AG09319 (cell line): ENCODE measurements at regions not wholly inside any gene's neighbourhood (a gene's known extent, or its start where the extent isn't known, plus 50 kb on each side); places are given as distances from the start of the nearest gene placed in this dataset.

ENCODE experiments used
- DNase-seq: peaks from one replicate; pipeline ENCODE4 v3.0.0-alpha.2; 2010; ENCODE audit warnings: low read depth; ENCODE audit errors: extremely low read depth
- CTCF ChIP-seq: IDR thresholded peaks from 2 replicates; pipeline ENCODE4 v1.5.1; 2011; ENCODE audit warnings: low read depth, mild to moderate bottlenecking, inconsistent platforms, low read length, moderate library complexity

- no peak for DNase-seq
- no peak for TF ChIP-seq CTCF
Measured at GRCh38 chr4:124564121-124564520, 148.4 kb downstream of the ANKRD50 start.

- DNase-seq: no peak
Measured at GRCh38 chr4:124565371-124565770, 147.2 kb downstream of the ANKRD50 start.

GRCh38 chr4:124566030-124566429 lies 146.5 kb downstream of the ANKRD50 start:
- DNase-seq: no peak
- no peak for TF ChIP-seq CTCF

More at GRCh38 chr4:124565371-124565770, 147.2 kb downstream of the ANKRD50 start:
- no peak for TF ChIP-seq CTCF

GRCh38 chr4:124573056-124573455 lies 139.5 kb downstream of the ANKRD50 start:
- TF ChIP-seq CTCF: no peak
- DNase-seq: no peak

- no peak for DNase-seq
- TF ChIP-seq CTCF: no peak
Measured at GRCh38 chr4:124579896-124580295, 132.6 kb downstream of the ANKRD50 start.

- no peak for TF ChIP-seq CTCF
- no peak for DNase-seq
Measured at GRCh38 chr4:124583797-124584196, 128.7 kb downstream of the ANKRD50 start.

- no peak for DNase-seq
- TF ChIP-seq CTCF: no peak
Measured at GRCh38 chr4:124589786-124590185, 122.7 kb downstream of the ANKRD50 start.
